Amniotic stem cell (primary cell): ENCODE measurements at regions not wholly inside any gene's neighbourhood (a gene's known extent, or its start where the extent isn't known, plus 50 kb on each side); places are given as distances from the start of the nearest gene placed in this dataset.

Experiments used
- DNase-seq: peaks from one replicate; lab custom pipeline; 2025; lab: John Stamatoyannopoulos, UW

- DNase-seq: no peak
Measured at GRCh38 chr10:2858452-2858851, 208.9 kb upstream of the PFKP start.

- no peak for DNase-seq
Measured at GRCh38 chr10:2856598-2856997, 210.8 kb upstream of the PFKP start.

GRCh38 chr10:2852574-2853323 lies 214.6 kb upstream of the PFKP start:
- no peak for DNase-seq

GRCh38 chr10:2851566-2851965 lies 215.8 kb upstream of the PFKP start:
- DNase-seq: no peak

- no peak for DNase-seq
Measured at GRCh38 chr10:2850202-2850601, 217.1 kb upstream of the PFKP start.

GRCh38 chr10:2844925-2845324 lies 222.4 kb upstream of the PFKP start:
- no peak for DNase-seq

GRCh38 chr10:2839081-2839725 lies 228.1 kb upstream of the PFKP start:
- no peak for DNase-seq

GRCh38 chr10:2837674-2838073 lies 229.7 kb upstream of the PFKP start:
- no peak for DNase-seq

GRCh38 chr10:2836921-2837662 lies 230.3 kb upstream of the PFKP start:
- no peak for DNase-seq

GRCh38 chr10:2834214-2834613 lies 233.1 kb upstream of the PFKP start:
- no peak for DNase-seq

- DNase-seq: no peak
Measured at GRCh38 chr10:2831509-2831908, 235.8 kb upstream of the PFKP start.

- no peak for DNase-seq
Measured at GRCh38 chr10:2828741-2829140, 238.6 kb upstream of the PFKP start.

- DNase-seq: no peak
Measured at GRCh38 chr10:2826675-2827074, 240.7 kb upstream of the PFKP start.

GRCh38 chr10:2825841-2826240 lies 241.5 kb upstream of the PFKP start:
- DNase-seq: no peak

- no peak for DNase-seq
Measured at GRCh38 chr10:2817940-2818636, 249.3 kb upstream of the PFKP start.

GRCh38 chr10:2813693-2814092 lies 253.7 kb upstream of the PFKP start:
- DNase-seq: no peak

GRCh38 chr10:2813286-2813685 lies 254.1 kb upstream of the PFKP start:
- no peak for DNase-seq

GRCh38 chr10:2812631-2813030 lies 254.7 kb upstream of the PFKP start:
- DNase-seq: no peak

- no peak for DNase-seq
Measured at GRCh38 chr10:2800178-2800577, 267.2 kb upstream of the PFKP start.

- DNase-seq: no peak
Measured at GRCh38 chr10:2798336-2799022, 268.9 kb upstream of the PFKP start.

- no peak for DNase-seq
Measured at GRCh38 chr10:2791774-2792443, 275.4 kb upstream of the PFKP start.
